ENCODE measurements at regions not wholly inside any gene's neighbourhood (a gene's known extent, or its start where the extent isn't known, plus 50 kb on each side); places are given as distances from the start of the nearest gene placed in this dataset.

DNA sequence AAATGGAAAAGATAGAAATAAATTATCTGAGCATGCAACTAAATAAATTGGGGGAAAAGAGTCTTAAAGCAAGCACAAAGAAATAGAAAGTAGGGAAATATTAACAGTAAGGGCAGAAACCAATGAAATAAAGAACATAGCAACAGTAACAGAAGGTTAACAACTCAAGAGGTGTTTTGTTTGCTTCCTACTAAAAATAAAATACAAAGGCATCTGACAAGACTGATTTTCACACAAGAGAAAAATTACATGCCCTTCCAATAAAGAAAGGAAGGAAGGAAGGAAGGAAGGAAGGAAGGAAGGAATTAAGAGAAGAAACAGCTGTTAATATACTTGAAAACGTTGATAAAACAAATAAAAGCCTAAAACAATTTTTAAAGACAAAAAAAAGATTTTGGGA is 240.2 kb downstream of the SEC16B start:
- in situ Hi-C loops (cut with HindIII; ENCODE audit: extremely low pct_ligation_motif_present, low pct_unique_long_range_greater_than_20kb): no loop called here
- Histone ChIP-seq H3K36me3 (replicated peaks in 1 of 2; ENCODE audit: control insufficient read depth in 1 of 2, insufficient read depth in 2 of 2, low read length in 2 of 2) (no peaks in the 10 kb centered on the region), H3K27ac (ENCODE audit: extremely low read length, insufficient read depth, low read length) (no peak overlapping the region), H2AFZ (ENCODE audit: low read length) (no peak overlapping the region), H3K4me1 (ENCODE audit: insufficient read depth, low read length) (no peaks in the 10 kb centered on the region), H3K9ac (ENCODE audit: insufficient read depth, low read depth, low read length) (no peak overlapping the region), H3K79me2 (ENCODE audit: insufficient read depth, low read length) (no peaks in the 10 kb centered on the region), H4K20me1 (ENCODE audit: insufficient read depth, low read length) (no peaks in the 10 kb centered on the region), H3K4me3 (replicated peaks in 1 of 3; ENCODE audit: insufficient read depth in 1 of 3, low read depth in 2 of 3, low read length in 3 of 3) (no peak overlapping the region), H3K9me3 (ENCODE audit: low read length) (no peaks in the 10 kb centered on the region), H3K4me2 (ENCODE audit: low read depth, low read length) (no peak overlapping the region), H3K27me3 (ENCODE audit: control insufficient read depth in 1 of 2, insufficient read depth in 2 of 2, low read length in 2 of 2) (no peaks in the 10 kb centered on the region)
- DNase-seq (ENCODE audit: low spot score) (no peak), FAIRE-seq (no peak), ATAC-seq (no peak)
- intact Hi-C loops (cut with micrococcal nuclease; ENCODE audit: unreplicated experiment): no loop called here
- ChIA-PET CTCF (ENCODE audit: low intra/inter-chr PET ratio, low total read pairs) (no interaction called here), POLR2A (no interaction called here)
- no TSS peak for BruUV-seq (replicated peaks)
- WGBS (ENCODE audit: low lambda C conversion rate): 0% methylated on average over 1 of the region's 1 CpG
- no peak for TF ChIP-seq SP5 (CRISPR knock-in tag; IDR thresholded peaks at IDR 0.05; ENCODE audit: borderline replicate concordance, low read depth)
- no peak for TF ChIP-seq RFXAP (CRISPR knock-in tag; IDR thresholded peaks at IDR 0.05; ENCODE audit: borderline replicate concordance)
- TF ChIP-seq, protein P1, sequence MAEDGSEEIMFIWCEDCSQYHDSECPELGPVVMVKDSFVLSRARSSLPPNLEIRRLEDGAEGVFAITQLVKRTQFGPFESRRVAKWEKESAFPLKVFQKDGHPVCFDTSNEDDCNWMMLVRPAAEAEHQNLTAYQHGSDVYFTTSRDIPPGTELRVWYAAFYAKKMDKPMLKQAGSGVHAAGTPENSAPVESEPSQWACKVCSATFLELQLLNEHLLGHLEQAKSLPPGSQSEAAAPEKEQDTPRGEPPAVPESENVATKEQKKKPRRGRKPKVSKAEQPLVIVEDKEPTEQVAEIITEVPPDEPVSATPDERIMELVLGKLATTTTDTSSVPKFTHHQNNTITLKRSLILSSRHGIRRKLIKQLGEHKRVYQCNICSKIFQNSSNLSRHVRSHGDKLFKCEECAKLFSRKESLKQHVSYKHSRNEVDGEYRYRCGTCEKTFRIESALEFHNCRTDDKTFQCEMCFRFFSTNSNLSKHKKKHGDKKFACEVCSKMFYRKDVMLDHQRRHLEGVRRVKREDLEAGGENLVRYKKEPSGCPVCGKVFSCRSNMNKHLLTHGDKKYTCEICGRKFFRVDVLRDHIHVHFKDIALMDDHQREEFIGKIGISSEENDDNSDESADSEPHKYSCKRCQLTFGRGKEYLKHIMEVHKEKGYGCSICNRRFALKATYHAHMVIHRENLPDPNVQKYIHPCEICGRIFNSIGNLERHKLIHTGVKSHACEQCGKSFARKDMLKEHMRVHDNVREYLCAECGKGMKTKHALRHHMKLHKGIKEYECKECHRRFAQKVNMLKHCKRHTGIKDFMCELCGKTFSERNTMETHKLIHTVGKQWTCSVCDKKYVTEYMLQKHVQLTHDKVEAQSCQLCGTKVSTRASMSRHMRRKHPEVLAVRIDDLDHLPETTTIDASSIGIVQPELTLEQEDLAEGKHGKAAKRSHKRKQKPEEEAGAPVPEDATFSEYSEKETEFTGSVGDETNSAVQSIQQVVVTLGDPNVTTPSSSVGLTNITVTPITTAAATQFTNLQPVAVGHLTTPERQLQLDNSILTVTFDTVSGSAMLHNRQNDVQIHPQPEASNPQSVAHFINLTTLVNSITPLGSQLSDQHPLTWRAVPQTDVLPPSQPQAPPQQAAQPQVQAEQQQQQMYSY (CRISPR knock-in tag; IDR thresholded peaks at IDR 0.05): no peak
- TF ChIP-seq PRMT3 (CRISPR knock-in tag; IDR thresholded peaks at IDR 0.05; ENCODE audit: borderline replicate concordance, low read depth): no peak
- TF ChIP-seq, protein P2, sequence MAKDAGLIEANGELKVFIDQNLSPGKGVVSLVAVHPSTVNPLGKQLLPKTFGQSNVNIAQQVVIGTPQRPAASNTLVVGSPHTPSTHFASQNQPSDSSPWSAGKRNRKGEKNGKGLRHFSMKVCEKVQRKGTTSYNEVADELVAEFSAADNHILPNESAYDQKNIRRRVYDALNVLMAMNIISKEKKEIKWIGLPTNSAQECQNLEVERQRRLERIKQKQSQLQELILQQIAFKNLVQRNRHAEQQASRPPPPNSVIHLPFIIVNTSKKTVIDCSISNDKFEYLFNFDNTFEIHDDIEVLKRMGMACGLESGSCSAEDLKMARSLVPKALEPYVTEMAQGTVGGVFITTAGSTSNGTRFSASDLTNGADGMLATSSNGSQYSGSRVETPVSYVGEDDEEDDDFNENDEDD (CRISPR knock-in tag; IDR thresholded peaks at IDR 0.05; ENCODE audit: borderline replicate concordance): no peak
- no peak for TF ChIP-seq ZNF598 (CRISPR knock-in tag; IDR thresholded peaks at IDR 0.05; ENCODE audit: borderline replicate concordance)
- TF ChIP-seq FIP1L1 (IDR thresholded peaks at IDR 0.05; ENCODE audit: borderline replicate concordance, insufficient read depth, low read depth, low read length): no peak
- no peak for TF ChIP-seq ZNF235 (CRISPR knock-in tag; IDR thresholded peaks at IDR 0.05; ENCODE audit: borderline replicate concordance)
- TF ChIP-seq CCAR2 (optimal IDR thresholded peaks at IDR 0.05; ENCODE audit: low read depth, low read length): no peak
- TF ChIP-seq NR3C1 (CRISPR knock-in tag; IDR thresholded peaks at IDR 0.05): no peak
- TF ChIP-seq, protein P3, sequence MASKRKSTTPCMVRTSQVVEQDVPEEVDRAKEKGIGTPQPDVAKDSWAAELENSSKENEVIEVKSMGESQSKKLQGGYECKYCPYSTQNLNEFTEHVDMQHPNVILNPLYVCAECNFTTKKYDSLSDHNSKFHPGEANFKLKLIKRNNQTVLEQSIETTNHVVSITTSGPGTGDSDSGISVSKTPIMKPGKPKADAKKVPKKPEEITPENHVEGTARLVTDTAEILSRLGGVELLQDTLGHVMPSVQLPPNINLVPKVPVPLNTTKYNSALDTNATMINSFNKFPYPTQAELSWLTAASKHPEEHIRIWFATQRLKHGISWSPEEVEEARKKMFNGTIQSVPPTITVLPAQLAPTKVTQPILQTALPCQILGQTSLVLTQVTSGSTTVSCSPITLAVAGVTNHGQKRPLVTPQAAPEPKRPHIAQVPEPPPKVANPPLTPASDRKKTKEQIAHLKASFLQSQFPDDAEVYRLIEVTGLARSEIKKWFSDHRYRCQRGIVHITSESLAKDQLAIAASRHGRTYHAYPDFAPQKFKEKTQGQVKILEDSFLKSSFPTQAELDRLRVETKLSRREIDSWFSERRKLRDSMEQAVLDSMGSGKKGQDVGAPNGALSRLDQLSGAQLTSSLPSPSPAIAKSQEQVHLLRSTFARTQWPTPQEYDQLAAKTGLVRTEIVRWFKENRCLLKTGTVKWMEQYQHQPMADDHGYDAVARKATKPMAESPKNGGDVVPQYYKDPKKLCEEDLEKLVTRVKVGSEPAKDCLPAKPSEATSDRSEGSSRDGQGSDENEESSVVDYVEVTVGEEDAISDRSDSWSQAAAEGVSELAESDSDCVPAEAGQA (IDR thresholded peaks at IDR 0.05; ENCODE audit: low read depth): no peak
- TF ChIP-seq, protein P3 (CRISPR knock-in tag; IDR thresholded peaks at IDR 0.05; ENCODE audit: borderline replicate concordance): no peak
- no peak for TF ChIP-seq ZFP37 (CRISPR knock-in tag; IDR thresholded peaks at IDR 0.05; ENCODE audit: borderline replicate concordance)

All from HepG2 (cell line).